Activated naive CD8-positive, alpha-beta T cell treated with anti-CD3 and anti-CD28 coated beads, Interleukin-2, amount 10 ng/mL, durations not matched to agents 7 days and 5 days (primary cell): ENCODE measurements at regions not wholly inside any gene's neighbourhood (a gene's known extent, or its start where the extent isn't known, plus 50 kb on each side); places are given as distances from the start of the nearest gene placed in this dataset.

Experiments used
- ATAC-seq: fragments of 150-1000 bp; cut with Tn5 transposase; one replicate; pipeline ENCODE4 v1.10.0; 2021; ENCODE audit warnings: low read depth, moderate library complexity
- POLR2A ChIA-PET: fragments of 350-600 bp; sonication (Branson Sonifier 250); formaldehyde crosslinking; loops from one replicate; lab custom pipeline; 2021; ENCODE audit warnings: antibody characterized with exemption; lab: Charles Lee
- DNase-seq: peaks from one replicate; pipeline ENCODE4 v3.0.0; 2021
- H3K27ac Mint-ChIP-seq: one replicate; pipeline ENCODE4 v1.8.0; 2022; ENCODE audit warnings: mild to moderate bottlenecking, mixed read lengths
- H3K27me3 Mint-ChIP-seq: one replicate; pipeline ENCODE4 v1.8.0; 2022; ENCODE audit warnings: mild to moderate bottlenecking, moderate library complexity, mixed read lengths
- H3K36me3 Mint-ChIP-seq: one replicate; pipeline ENCODE4 v1.8.0; 2021; ENCODE audit warnings: mild to moderate bottlenecking, mixed read lengths
- H3K4me1 Mint-ChIP-seq: one replicate; pipeline ENCODE4 v1.8.0; 2021; ENCODE audit warnings: mixed read lengths
- H3K4me3 Mint-ChIP-seq: one replicate; pipeline ENCODE4 v1.8.0; 2022; ENCODE audit warnings: mild to moderate bottlenecking, moderate library complexity, mixed read lengths
- H3K9me3 Mint-ChIP-seq: one replicate; pipeline ENCODE4 v1.8.0; 2021; ENCODE audit warnings: mixed read lengths

DNA sequence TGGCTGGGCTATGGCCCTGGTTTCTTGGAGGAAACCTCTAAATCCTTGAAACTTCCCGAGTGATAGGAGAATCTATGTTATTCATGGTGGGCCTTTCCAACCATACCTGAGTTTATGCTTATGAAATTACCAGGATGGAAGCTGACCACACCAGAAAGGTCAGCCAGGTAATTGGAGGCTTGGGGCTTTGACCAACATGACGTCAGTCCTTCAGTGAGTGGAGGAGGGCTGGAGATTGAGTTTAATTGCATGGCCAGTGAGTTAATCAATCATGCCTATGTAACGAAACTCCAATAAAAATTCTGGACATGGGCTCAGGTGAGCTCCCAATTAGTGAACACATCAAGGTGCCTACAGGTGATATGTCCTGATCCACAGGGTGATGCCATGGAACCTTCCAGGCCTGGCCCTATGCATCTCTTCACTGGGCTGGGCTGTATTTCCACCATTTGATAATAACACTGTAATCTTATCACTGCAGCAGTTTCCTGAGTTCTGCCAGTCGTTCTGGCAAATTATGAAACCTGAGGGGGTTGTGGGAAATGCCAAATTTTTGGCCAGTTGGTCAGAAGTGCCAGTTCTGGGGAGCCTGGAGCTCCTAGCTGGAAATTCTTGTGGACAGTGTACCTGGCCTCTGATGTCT, 106.5 kb downstream of the CDH26 start:
- peaks cover 8% of the 10 kb centered on the region for H3K4me1 Mint-ChIP-seq
- H3K36me3 Mint-ChIP-seq = peaks cover 4% of the 10 kb centered on the region
- H3K27me3 Mint-ChIP-seq = peaks cover 1% of the 10 kb centered on the region
- no peak overlapping the region for H3K27ac Mint-ChIP-seq
- POLR2A ChIA-PET = no interaction called here
- ATAC-seq = no peak
- no peak for DNase-seq
- no peak overlapping the region for H3K4me3 Mint-ChIP-seq
- no peaks in the 10 kb centered on the region for H3K9me3 Mint-ChIP-seq

DNA sequence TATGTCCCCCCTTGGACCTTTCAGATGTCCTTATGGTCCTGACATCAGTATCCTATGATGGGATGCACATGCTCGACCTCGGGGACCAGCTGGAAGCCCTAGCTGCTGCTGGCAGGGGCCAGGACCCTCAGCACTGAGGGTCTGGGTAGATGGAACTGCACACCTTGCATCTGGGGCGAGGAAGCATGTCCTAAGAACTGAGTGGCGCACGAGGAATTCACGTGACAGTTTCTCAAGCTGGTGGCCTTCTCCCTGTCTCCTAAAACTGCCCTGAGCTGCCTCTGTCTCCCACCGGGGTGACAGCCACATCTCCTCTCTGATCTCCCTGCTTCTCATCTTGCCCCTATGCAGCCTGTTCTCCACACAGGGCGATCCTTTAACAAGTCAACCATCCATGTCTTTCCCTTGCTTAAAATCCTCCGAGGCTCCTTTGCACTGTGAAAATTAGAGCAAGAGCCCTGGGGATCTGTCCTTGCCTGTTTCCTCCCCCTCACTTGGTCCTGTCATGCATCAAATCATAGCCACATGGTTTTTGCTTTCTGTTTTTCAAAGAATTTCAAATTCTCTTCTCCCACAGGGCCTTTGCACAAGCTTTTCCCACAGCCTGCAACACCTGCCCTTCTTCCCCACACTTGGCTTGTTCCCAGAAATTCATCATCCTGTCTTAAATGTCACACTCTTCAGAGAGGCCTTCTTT, 107.7 kb downstream of the CDH26 start:
- Mint-ChIP-seq H3K9me3 (no peaks in the 10 kb centered on the region), H3K27ac (no peak overlapping the region), H3K4me3 (no peak overlapping the region), H3K4me1 (peaks cover 8% of the 10 kb centered on the region), H3K36me3 (peaks cover 4% of the 10 kb centered on the region), H3K27me3 (peaks cover 1% of the 10 kb centered on the region)
- ATAC-seq (no peak), DNase-seq (no peak)
- POLR2A ChIA-PET = no interaction called here

DNA sequence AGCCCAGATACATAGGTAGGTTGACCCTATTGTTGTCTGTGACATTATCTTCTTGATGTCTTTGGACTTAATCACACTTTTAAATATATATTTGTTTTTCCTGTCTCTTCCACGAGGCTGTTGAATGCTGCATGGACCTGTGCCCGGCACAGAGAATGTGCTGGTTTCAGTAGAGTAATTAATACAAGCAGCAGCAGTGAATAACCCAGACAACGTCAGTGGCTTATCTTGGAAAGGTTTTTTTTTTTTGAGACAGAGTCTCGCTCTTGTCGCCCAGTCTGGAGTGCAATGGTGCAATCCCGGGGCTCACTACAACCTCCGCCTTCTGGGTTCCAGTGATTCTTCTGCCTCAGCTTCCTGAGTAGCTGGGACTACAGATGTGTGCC, 108.2 kb downstream of the CDH26 start:
- H3K4me3 Mint-ChIP-seq = no peak overlapping the region
- H3K27ac Mint-ChIP-seq = no peak overlapping the region
- peaks cover 3% of the 10 kb centered on the region for H3K27me3 Mint-ChIP-seq
- H3K9me3 Mint-ChIP-seq = no peaks in the 10 kb centered on the region
- DNase-seq = no peak
- no peak for ATAC-seq
- H3K36me3 Mint-ChIP-seq = peaks cover 4% of the 10 kb centered on the region
- H3K4me1 Mint-ChIP-seq = peaks cover 8% of the 10 kb centered on the region
- POLR2A ChIA-PET = no interaction called here

DNA sequence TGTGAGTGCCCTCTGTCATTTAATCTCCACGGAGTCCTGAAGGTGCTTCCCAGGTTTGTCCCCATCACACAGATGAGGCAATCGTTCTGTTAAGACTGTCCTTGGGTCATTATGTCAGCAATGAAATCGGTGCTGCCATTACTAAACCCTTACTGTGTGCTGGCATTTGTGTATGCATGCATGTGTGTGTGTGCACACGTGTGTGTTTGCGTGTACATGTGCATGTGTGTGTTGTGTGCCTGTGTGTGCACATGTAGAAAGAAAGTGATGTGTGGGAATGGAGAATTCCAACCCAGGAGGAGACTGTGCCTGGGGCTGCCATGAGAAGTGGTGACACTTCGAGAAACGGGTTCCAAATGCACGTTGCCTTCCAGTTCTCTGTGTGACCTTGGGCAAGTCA, 110.3 kb downstream of the CDH26 start:
- H3K4me3 Mint-ChIP-seq = no peak overlapping the region
- no peak for ATAC-seq
- no peak overlapping the region for H3K27ac Mint-ChIP-seq
- POLR2A ChIA-PET = no interaction called here
- peaks cover 4% of the 10 kb centered on the region for H3K36me3 Mint-ChIP-seq
- H3K27me3 Mint-ChIP-seq = peaks cover 6% of the 10 kb centered on the region
- H3K4me1 Mint-ChIP-seq = peaks cover 8% of the 10 kb centered on the region
- no peak for DNase-seq
- H3K9me3 Mint-ChIP-seq = no peaks in the 10 kb centered on the region

GRCh38 chr20:60069656-60070055, 111.4 kb downstream of the CDH26 start:
- DNase-seq (no peak), ATAC-seq (no peak)
- Mint-ChIP-seq H3K27ac (no peak overlapping the region), H3K27me3 (peaks cover 10% of the 10 kb centered on the region), H3K4me1 (no peaks in the 10 kb centered on the region), H3K36me3 (peaks cover 4% of the 10 kb centered on the region), H3K4me3 (no peak overlapping the region), H3K9me3 (no peaks in the 10 kb centered on the region)
- POLR2A ChIA-PET = no interaction called here

GRCh38 chr20:60070791-60071190, 112.6 kb downstream of the CDH26 start:
- DNase-seq = no peak
- Mint-ChIP-seq H3K4me3 (no peak overlapping the region), H3K27me3 (peaks cover 10% of the 10 kb centered on the region), H3K9me3 (no peaks in the 10 kb centered on the region), H3K4me1 (no peaks in the 10 kb centered on the region), H3K27ac (no peak overlapping the region), H3K36me3 (peaks cover 4% of the 10 kb centered on the region)
- POLR2A ChIA-PET = no interaction called here
- ATAC-seq = no peak

DNA sequence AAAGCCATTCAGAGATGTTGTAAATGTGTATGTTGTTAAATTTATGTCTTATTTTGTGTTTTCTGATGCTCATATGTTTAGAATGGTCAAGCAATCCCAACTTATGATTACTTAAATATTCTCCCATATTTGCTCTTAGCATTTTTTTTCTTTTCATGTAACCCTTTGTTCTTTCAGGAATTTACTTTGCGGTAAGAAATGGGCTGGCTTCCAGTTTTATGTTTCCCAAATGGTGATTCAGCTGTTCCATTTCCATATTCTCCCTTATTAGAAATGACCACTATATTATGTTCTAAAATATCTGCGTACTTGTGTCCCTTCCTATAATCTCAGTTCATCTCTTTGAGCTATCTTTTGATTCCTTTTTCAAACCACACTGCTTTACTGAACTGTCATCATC, 113.7 kb downstream of the CDH26 start:
- no peak overlapping the region for H3K27ac Mint-ChIP-seq
- no peak for ATAC-seq

GRCh38 chr20:60073086-60073485, 114.9 kb downstream of the CDH26 start:
- no peaks in the 10 kb centered on the region for H3K9me3 Mint-ChIP-seq
- H3K27me3 Mint-ChIP-seq = peaks cover 8% of the 10 kb centered on the region
- DNase-seq (no peak), ATAC-seq (no peak)
- no peaks in the 10 kb centered on the region for H3K4me1 Mint-ChIP-seq
- no peaks in the 10 kb centered on the region for H3K36me3 Mint-ChIP-seq
- POLR2A ChIA-PET = no interaction called here
- no peak overlapping the region for H3K27ac Mint-ChIP-seq
- no peak overlapping the region for H3K4me3 Mint-ChIP-seq

More for the DNA sequence above, 113.7 kb downstream of the CDH26 start:
- Mint-ChIP-seq H3K4me1 (no peaks in the 10 kb centered on the region), H3K36me3 (peaks cover under 1% of the 10 kb centered on the region), H3K9me3 (no peaks in the 10 kb centered on the region), H3K27me3 (peaks cover 9% of the 10 kb centered on the region), H3K4me3 (no peak overlapping the region)
- DNase-seq = no peak
- POLR2A ChIA-PET = no interaction called here

DNA sequence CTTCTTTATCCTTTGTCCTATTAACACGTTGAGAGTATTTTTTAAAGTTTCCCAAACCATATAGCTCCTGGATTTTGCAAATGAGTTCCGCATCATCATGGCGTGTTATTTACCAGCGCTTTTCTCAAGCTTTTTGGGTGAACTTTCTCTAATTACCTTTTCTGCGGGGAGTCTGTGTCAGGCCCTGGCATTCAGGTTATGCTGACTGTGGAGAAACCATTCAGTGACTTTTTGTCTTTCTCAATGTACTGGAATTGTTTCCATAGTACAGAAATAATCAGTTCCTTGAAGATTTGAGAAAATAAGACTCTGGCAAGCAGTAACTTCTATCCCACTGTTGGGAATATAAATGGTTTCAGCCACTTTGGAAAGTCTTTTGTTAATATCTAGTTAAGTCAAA, 115.3 kb downstream of the CDH26 start:
- H3K9me3 Mint-ChIP-seq = no peaks in the 10 kb centered on the region
- H3K36me3 Mint-ChIP-seq = no peaks in the 10 kb centered on the region
- no peak overlapping the region for H3K4me3 Mint-ChIP-seq
- ATAC-seq (no peak), DNase-seq (no peak)
- no peak overlapping the region for H3K27ac Mint-ChIP-seq
- H3K4me1 Mint-ChIP-seq = no peaks in the 10 kb centered on the region
- peaks cover 8% of the 10 kb centered on the region for H3K27me3 Mint-ChIP-seq
- POLR2A ChIA-PET = no interaction called here

DNA sequence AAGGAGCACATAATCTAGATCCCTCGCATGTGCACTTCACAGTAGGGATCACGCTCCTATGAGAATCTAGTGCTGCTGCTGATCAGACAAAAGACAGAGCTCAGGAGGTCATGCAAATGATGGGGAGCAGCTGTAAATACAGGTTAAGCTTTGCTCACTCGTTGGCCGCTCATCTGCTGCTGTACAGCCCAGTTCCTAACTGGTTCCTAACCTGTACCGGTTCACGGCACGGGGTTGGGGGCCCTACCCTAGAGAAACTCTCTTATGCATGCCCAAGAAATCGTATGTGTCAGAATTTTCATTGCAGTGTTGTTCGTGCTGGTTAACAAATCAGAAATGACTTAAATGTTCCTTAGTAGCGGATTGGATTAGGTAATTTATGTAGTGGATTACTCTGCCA, 116.1 kb downstream of the CDH26 start:
- Mint-ChIP-seq H3K27me3 (peaks cover 8% of the 10 kb centered on the region), H3K27ac (no peak overlapping the region), H3K4me1 (no peaks in the 10 kb centered on the region), H3K4me3 (no peak overlapping the region), H3K9me3 (no peaks in the 10 kb centered on the region), H3K36me3 (no peaks in the 10 kb centered on the region)
- POLR2A ChIA-PET = no interaction called here
- ATAC-seq = no peak
- DNase-seq = no peak

GRCh38 chr20:60078351-60079250, 120.4 kb downstream of the CDH26 start:
- no peaks in the 10 kb centered on the region for H3K36me3 Mint-ChIP-seq
- ATAC-seq (no peak), DNase-seq (no peak)
- H3K4me3 Mint-ChIP-seq = no peak overlapping the region
- H3K27me3 Mint-ChIP-seq = peaks cover 6% of the 10 kb centered on the region
- POLR2A ChIA-PET = no interaction called here
- no peaks in the 10 kb centered on the region for H3K9me3 Mint-ChIP-seq
- H3K27ac Mint-ChIP-seq = no peak overlapping the region
- no peaks in the 10 kb centered on the region for H3K4me1 Mint-ChIP-seq

- no peak overlapping the region for H3K27ac Mint-ChIP-seq
- no peak overlapping the region for H3K4me3 Mint-ChIP-seq
- ATAC-seq = no peak
- POLR2A ChIA-PET = no interaction called here
- H3K4me1 Mint-ChIP-seq = no peaks in the 10 kb centered on the region
- H3K9me3 Mint-ChIP-seq = no peaks in the 10 kb centered on the region
- H3K27me3 Mint-ChIP-seq = peaks cover 5% of the 10 kb centered on the region
- no peak for DNase-seq
- H3K36me3 Mint-ChIP-seq = no peaks in the 10 kb centered on the region
These were observed 122.2 kb downstream of the CDH26 start for GRCh38 chr20:60080401-60080800.

DNA sequence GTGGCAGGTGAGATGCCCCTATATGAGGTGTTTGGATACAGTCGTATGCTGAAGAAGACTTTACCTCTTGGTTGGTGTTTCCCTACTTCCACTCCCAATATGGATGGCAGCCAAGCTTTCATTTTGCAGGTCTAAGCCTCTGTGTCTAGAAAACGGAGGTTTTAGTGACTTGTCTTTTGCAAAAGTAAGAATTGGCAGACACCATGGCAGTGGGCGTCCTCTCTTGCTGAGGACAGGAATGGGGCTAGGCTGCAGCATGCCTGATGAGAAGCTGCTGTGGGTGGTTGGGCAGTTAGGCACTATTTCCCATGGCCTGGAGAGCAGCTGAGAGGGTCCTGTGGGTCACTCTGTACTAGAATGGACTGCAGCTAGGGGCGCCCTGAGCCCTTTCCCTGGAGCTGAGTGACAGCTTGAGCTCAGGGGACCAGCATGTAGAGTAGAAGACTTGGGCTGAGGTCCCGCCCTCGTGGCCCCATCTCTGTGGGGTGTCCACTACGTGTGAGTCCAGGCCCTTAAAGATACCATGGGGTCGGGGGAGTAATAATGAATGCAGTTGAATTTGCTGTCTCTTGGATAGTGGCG, 127.4 kb downstream of the CDH26 start:
- no peak overlapping the region for H3K27ac Mint-ChIP-seq

More for the DNA sequence above, 127.4 kb downstream of the CDH26 start:
- POLR2A ChIA-PET = no interaction called here
- H3K4me3 Mint-ChIP-seq = no peak overlapping the region
- H3K27me3 Mint-ChIP-seq = peaks cover 38% of the 10 kb centered on the region
- peaks cover 2% of the 10 kb centered on the region for H3K4me1 Mint-ChIP-seq
- H3K36me3 Mint-ChIP-seq = no peaks in the 10 kb centered on the region
- no peaks in the 10 kb centered on the region for H3K9me3 Mint-ChIP-seq
- DNase-seq = no peak
- ATAC-seq = no peak
